Tibial artery (tissue), 4 donors: ENCODE measurements at regions not wholly inside any gene's neighbourhood (a gene's known extent, or its start where the extent isn't known, plus 50 kb on each side); places are given as distances from the start of the nearest gene placed in this dataset.

Experiments
- DNase-seq, 2 donors: peaks; one replicate each; pipeline ENCODE4 v3.0.0-alpha.2; 2019
- H3K27ac ChIP-seq, 2 donors: fragments of 200-600 bp; sonication (generic) in 1 of 2; 1 replicate in 1 of 2; 2 replicates in 1 of 2; pipeline ENCODE4 v1.5.1; 2018 to 2019; ENCODE audit warnings: mild to moderate bottlenecking in 1 of 2
- H3K27me3 ChIP-seq, 2 donors: fragments of 200-600 bp; sonication (generic) in 1 of 2; one replicate each; pipeline versions ENCODE4 v1.5.1 to v1.6.0; 2016 to 2019
- H3K36me3 ChIP-seq, 3 donors: fragments of 200-600 bp; sonication (generic) in 2 of 3; one replicate each; pipeline ENCODE4 v1.5.1; 2016 to 2019; ENCODE audit warnings: mild to moderate bottlenecking in 2 of 3
- H3K4me1 ChIP-seq, 4 donors: fragments of 200-600 bp; sonication (generic) in 2 of 4; 1 replicate in 3 of 4; 2 replicates in 1 of 4; pipeline ENCODE4 v1.5.1; 2016 to 2019
- H3K4me3 ChIP-seq, 2 donors: fragments of 200-600 bp; sonication (generic) in 1 of 2; 1 replicate in 1 of 2; 2 replicates in 1 of 2; pipeline ENCODE4 v1.5.1; 2018 to 2019; ENCODE audit warnings: mild to moderate bottlenecking in 2 of 2
- H3K9me3 ChIP-seq, 3 donors: fragments of 200-600 bp; sonication (generic) in 1 of 3; one replicate each; pipeline ENCODE4 v1.5.1; 2016 to 2019
- CTCF ChIP-seq, 2 experiments: fragments of 200-600 bp in 1 of 2; fragments of 450-650 bp in 1 of 2; IDR thresholded peaks; one replicate each; pipeline ENCODE4 v1.5.1; 2017 to 2019; ENCODE audit warnings: antibody characterized with exemption in 2 of 2, mild to moderate bottlenecking in 1 of 2, moderate library complexity in 1 of 2
- intact Hi-C: fragments of 100-400 bp; cut with DNase I; formaldehyde crosslinking; loops from one replicate; pipeline ENCODE4 v1.15.0; 2023; ENCODE audit warnings: low total_unique reads

- no peak for DNase-seq
- TF ChIP-seq CTCF (IDR thresholded peaks at IDR 0.05), result no peak
- no peaks in the 10 kb centered on the region for H3K9me3 ChIP-seq
- H3K4me3 ChIP-seq, result no peak overlapping the region
- H3K4me1 ChIP-seq, result no peaks in the 10 kb centered on the region
- H3K27me3 ChIP-seq, result no peaks in the 10 kb centered on the region
- intact Hi-C loops, result no loop called here
- no peak overlapping the region for H3K27ac ChIP-seq
- H3K36me3 ChIP-seq, result no peaks in the 10 kb centered on the region
Observed at GRCh38 chr1:98164509-98164908, 243.7 kb upstream of the DPYD start.

GRCh38 chr1:98157524-98158313, 236.9 kb upstream of the DPYD start:
- TF ChIP-seq CTCF (IDR thresholded peaks at IDR 0.05), result no peak
- H3K4me1 ChIP-seq, result no peaks in the 10 kb centered on the region
- H3K36me3 ChIP-seq, result no peaks in the 10 kb centered on the region
- H3K27me3 ChIP-seq, result no peaks in the 10 kb centered on the region
- H3K9me3 ChIP-seq, result peaks cover 0 to 6% (median 2%) of the 10 kb centered on the region in 3 donors
- intact Hi-C loops, result no loop called here
- no peak overlapping the region for H3K27ac ChIP-seq
- DNase-seq, result no peak
- H3K4me3 ChIP-seq, result no peak overlapping the region

GRCh38 chr1:98147280-98147679, 226.4 kb upstream of the DPYD start:
- DNase-seq, result no peak
- peaks cover 0 to 7% (median 6%) of the 10 kb centered on the region in 3 donors for H3K9me3 ChIP-seq
- H3K4me3 ChIP-seq, result no peak overlapping the region
- H3K4me1 ChIP-seq, result no peaks in the 10 kb centered on the region
- intact Hi-C loops, result no loop called here
- no peak for TF ChIP-seq CTCF (IDR thresholded peaks at IDR 0.05)
- H3K36me3 ChIP-seq, result no peaks in the 10 kb centered on the region
- no peak overlapping the region for H3K27ac ChIP-seq
- H3K27me3 ChIP-seq, result no peaks in the 10 kb centered on the region

GRCh38 chr1:98145655-98146054, 224.8 kb upstream of the DPYD start:
- no peaks in the 10 kb centered on the region for H3K27me3 ChIP-seq
- TF ChIP-seq CTCF (IDR thresholded peaks at IDR 0.05), result no peak
- DNase-seq, result no peak
- no peaks in the 10 kb centered on the region for H3K4me1 ChIP-seq
- no peak overlapping the region for H3K27ac ChIP-seq
- no peaks in the 10 kb centered on the region for H3K9me3 ChIP-seq
- intact Hi-C loops, result no loop called here
- no peaks in the 10 kb centered on the region for H3K36me3 ChIP-seq
- no peak overlapping the region for H3K4me3 ChIP-seq

GRCh38 chr1:98143403-98143802, 222.6 kb upstream of the DPYD start:
- Histone ChIP-seq H3K4me1 (no peaks in the 10 kb centered on the region), H3K27ac (no peak overlapping the region), H3K4me3 (no peak overlapping the region), H3K9me3 (no peaks in the 10 kb centered on the region), H3K36me3 (no peaks in the 10 kb centered on the region), H3K27me3 (no peaks in the 10 kb centered on the region)
- intact Hi-C loops, result no loop called here
- no peak for DNase-seq
- no peak for TF ChIP-seq CTCF (IDR thresholded peaks at IDR 0.05)
